HL-60 (cell line): ENCODE measurements at regions not wholly inside any gene's neighbourhood (a gene's known extent, or its start where the extent isn't known, plus 50 kb on each side); places are given as distances from the start of the nearest gene placed in this dataset.

Experiments
- POLR2AphosphoS5 ChIP-seq: IDR thresholded peaks from 2 replicates; pipeline ENCODE4 v1.6.1; 2012; ENCODE audit warnings: low read depth
- SPI1 ChIP-seq: IDR thresholded peaks from 2 replicates; pipeline ENCODE4 v1.6.1; 2012; ENCODE audit warnings: low read depth, mild to moderate bottlenecking, borderline replicate concordance
- TF ChIP-seq, protein P1 (sequence below): IDR thresholded peaks from 2 replicates; pipeline ENCODE4 v1.6.1; 2012; ENCODE audit warnings: low read depth; ENCODE audit not compliant: insufficient replicate concordance
- TF ChIP-seq, protein P2 (sequence below): IDR thresholded peaks from one replicate; pipeline ENCODE4 v1.5.1; 2011; ENCODE audit warnings: low read length, control low read depth, inconsistent platforms; ENCODE audit not compliant: insufficient read depth

DNA sequence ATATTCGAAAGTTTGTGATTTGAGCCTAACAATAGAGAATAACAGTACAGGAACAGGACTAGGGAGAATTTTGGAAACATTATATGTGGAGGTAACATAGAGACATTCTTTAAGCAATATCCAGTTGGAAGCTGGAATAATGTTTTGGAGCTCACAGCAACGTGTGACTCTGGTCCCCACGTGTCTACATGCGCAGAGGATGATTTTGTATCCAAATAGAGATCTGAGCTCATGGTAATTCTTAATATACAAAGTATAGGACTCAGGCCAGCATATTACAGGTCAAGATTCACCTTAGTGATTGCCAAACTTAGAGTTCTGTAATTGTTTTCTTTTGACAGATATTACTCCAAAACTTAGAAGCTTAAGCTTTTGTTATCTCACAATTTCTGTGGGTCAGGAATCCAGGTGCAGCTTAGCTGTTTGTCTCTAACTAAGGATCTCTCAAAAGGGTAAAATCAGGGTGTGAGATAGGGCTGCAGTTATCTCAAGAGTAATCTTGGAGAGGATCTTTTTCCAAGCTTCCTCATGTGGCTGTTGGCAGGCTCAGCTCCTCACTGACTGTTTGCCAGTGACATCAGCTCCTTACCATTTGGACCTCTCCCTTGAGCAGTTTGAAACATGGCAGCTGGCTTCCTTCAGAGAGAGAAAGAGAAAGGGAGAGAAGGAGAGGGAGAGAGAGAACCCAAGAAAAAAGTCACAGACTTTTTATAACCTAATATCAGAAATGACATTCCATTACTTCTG, 272.0 kb upstream of the ZNF462 start:
- TF ChIP-seq, protein P1, sequence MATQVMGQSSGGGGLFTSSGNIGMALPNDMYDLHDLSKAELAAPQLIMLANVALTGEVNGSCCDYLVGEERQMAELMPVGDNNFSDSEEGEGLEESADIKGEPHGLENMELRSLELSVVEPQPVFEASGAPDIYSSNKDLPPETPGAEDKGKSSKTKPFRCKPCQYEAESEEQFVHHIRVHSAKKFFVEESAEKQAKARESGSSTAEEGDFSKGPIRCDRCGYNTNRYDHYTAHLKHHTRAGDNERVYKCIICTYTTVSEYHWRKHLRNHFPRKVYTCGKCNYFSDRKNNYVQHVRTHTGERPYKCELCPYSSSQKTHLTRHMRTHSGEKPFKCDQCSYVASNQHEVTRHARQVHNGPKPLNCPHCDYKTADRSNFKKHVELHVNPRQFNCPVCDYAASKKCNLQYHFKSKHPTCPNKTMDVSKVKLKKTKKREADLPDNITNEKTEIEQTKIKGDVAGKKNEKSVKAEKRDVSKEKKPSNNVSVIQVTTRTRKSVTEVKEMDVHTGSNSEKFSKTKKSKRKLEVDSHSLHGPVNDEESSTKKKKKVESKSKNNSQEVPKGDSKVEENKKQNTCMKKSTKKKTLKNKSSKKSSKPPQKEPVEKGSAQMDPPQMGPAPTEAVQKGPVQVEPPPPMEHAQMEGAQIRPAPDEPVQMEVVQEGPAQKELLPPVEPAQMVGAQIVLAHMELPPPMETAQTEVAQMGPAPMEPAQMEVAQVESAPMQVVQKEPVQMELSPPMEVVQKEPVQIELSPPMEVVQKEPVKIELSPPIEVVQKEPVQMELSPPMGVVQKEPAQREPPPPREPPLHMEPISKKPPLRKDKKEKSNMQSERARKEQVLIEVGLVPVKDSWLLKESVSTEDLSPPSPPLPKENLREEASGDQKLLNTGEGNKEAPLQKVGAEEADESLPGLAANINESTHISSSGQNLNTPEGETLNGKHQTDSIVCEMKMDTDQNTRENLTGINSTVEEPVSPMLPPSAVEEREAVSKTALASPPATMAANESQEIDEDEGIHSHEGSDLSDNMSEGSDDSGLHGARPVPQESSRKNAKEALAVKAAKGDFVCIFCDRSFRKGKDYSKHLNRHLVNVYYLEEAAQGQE = no peak
- TF ChIP-seq, protein P2, sequence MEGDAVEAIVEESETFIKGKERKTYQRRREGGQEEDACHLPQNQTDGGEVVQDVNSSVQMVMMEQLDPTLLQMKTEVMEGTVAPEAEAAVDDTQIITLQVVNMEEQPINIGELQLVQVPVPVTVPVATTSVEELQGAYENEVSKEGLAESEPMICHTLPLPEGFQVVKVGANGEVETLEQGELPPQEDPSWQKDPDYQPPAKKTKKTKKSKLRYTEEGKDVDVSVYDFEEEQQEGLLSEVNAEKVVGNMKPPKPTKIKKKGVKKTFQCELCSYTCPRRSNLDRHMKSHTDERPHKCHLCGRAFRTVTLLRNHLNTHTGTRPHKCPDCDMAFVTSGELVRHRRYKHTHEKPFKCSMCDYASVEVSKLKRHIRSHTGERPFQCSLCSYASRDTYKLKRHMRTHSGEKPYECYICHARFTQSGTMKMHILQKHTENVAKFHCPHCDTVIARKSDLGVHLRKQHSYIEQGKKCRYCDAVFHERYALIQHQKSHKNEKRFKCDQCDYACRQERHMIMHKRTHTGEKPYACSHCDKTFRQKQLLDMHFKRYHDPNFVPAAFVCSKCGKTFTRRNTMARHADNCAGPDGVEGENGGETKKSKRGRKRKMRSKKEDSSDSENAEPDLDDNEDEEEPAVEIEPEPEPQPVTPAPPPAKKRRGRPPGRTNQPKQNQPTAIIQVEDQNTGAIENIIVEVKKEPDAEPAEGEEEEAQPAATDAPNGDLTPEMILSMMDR = no peak
- no peak for TF ChIP-seq POLR2AphosphoS5
- TF ChIP-seq SPI1 = no peak
